HG03565 (cell line): ENCODE measurements at regions not wholly inside any gene's neighbourhood (a gene's known extent, or its start where the extent isn't known, plus 50 kb on each side); places are given as distances from the start of the nearest gene placed in this dataset.
"Not testable (repeated sequence)": the region's sequence is repeated elsewhere in the genome, so short reads cannot be mapped to it uniquely, and the experiment has no call there.

Experiments used
- ATAC-seq: cut with Tn5 transposase; IDR thresholded peaks from one replicate; pipeline ENCODE4 v1.9.1; 2021; ENCODE audit warnings: mild to moderate bottlenecking, moderate library complexity; ENCODE audit not compliant: unreplicated experiment

DNA sequence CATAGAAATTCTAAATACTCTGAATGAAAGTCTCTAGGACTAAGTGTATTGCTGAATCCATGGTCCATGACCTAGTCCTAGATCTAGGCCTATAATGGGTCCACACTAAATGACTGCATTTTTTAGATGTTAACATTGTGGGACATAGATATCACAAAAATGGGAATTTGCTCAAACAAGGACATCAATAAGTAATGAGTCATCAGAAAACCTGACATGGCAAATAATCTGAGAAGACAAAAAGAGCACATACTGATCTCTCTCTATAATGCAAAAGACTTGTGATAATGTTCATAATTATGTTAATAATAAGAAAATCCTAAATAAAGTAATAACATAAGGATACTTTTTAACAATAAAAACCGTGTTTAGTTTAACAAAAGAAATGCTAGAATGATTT lies 1168.4 kb downstream of the FSCB start:
- ATAC-seq, result no peak

GRCh38 chr14:43336351-43336750 lies 1170.7 kb downstream of the FSCB start:
- ATAC-seq, result no peak

GRCh38 chr14:43326501-43327407 lies 1180.3 kb downstream of the FSCB start:
- ATAC-seq, result not testable (repeated sequence)

- ATAC-seq, result no peak
Measured at GRCh38 chr14:43316427-43316826, 1190.7 kb downstream of the FSCB start.

DNA sequence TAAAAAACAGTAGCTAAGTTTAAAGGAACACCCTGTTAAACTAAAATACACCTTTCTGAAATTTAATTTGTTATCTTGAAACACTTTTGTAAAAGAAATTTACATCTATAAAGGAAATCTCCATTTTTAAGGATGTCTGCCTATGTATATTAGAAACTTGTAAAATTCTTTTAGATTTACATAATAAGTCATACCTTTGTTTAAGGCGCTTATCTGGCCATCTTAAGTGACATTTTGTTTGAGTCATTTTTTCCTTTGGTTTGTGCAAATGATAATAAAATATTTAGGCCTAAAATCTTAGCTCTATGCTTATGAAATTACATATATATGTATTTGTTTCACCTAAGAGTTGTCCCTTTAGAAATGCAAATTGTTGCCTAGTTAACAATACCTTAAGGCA lies 1193.4 kb downstream of the FSCB start:
- ATAC-seq, result no peak

- ATAC-seq, result no peak
Measured at GRCh38 chr14:43308421-43309110, 1198.5 kb downstream of the FSCB start.

- no peak for ATAC-seq
Measured at GRCh38 chr14:43307836-43308235, 1199.2 kb downstream of the FSCB start.

DNA sequence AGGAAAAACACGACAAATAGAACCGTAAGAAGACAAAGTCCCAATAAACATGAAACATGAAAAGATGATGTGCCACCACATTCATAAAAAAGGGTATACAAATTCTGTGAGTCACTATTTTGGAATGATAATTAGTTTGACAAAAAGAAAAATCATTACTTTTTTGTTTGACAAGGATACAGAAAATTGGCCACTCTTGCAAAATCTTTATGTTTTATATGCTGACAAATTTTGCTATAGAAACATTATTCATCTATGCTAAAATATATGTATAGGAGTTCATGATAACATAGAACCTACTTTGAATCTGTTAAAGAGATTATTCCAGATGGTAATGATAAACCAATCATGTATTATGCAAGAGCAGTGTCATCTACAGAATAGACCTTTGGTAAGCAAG lies 1201.0 kb downstream of the FSCB start:
- ATAC-seq, result no peak

GRCh38 chr14:43297794-43298193 lies 1209.3 kb downstream of the FSCB start:
- no peak for ATAC-seq

DNA sequence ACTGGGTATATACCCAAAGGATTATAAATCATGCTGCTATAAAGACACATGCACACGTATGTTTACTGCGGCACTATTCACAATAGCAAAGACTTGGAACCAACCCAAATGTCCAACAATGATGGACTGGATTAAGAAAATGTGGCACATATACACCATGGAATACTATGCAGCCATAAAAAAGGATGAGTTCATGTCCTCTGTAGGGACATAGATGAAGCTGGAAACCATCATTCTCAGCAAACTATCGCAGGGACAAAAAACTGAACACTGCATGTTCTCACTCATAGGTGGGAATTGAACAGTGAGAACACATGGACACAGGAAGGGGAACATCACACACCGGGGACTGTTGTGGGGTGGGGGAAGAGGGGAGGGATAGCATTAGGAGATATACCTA lies 1211.0 kb downstream of the FSCB start:
- not testable (repeated sequence) for ATAC-seq

DNA sequence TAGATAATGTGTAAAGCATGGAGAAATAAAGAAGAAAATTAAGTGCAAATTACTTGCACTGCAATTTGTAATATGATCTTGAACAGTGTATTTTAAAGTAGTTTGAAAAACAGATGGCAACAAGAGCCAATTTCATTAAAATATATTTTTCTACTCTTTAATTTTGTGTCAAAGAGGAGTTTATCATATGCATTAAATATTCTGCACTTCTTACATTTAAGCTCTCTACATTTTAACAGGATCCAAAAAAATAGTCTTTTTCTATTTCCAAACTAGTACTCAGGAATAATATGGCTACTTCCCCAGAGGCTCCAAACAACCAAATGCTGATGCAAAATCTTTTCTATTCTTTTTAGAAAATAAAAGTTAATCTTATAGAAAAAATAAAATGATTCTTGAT lies 1221.5 kb downstream of the FSCB start:
- no peak for ATAC-seq

GRCh38 chr14:43260056-43260455 lies 1247.0 kb downstream of the FSCB start:
- no peak for ATAC-seq

DNA sequence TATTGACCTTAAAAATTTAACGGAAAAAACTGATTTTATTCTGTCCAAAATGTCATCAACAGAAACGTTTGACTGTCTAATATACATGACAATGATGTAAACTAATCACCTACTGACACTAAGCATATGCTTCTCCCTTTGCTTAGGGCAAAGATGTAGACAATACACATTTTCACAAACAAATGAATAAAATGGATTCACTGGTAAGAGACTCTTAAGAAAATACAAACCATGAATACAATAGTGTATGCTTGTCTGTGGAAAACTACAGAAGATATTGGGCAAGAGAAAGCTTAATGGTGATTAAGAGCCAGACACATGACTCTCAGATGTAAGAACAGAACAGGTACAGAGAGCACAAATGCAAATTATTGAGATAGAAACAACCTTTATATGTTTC lies 1248.7 kb downstream of the FSCB start:
- no peak for ATAC-seq

DNA sequence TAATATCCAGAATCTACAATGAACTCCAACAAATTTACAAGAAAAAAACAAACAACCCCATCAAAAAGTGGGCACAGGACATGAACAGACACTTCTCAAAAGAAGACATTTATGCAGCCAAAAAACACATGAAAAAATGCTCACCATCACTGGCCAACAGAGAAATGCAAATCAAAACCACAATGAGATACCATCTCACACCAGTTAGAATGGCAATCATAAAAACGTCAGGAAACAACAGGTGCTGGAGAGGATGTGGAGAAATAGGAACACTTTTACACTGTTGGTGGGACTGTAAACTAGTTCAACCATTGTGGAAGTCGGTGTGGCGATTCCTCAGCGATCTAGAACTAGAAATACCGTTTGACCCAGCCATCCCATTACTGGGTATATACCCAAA lies 1250.1 kb downstream of the FSCB start:
- ATAC-seq, result not testable (repeated sequence)

GRCh38 chr14:43252866-43253265 lies 1254.2 kb downstream of the FSCB start:
- no peak for ATAC-seq

DNA sequence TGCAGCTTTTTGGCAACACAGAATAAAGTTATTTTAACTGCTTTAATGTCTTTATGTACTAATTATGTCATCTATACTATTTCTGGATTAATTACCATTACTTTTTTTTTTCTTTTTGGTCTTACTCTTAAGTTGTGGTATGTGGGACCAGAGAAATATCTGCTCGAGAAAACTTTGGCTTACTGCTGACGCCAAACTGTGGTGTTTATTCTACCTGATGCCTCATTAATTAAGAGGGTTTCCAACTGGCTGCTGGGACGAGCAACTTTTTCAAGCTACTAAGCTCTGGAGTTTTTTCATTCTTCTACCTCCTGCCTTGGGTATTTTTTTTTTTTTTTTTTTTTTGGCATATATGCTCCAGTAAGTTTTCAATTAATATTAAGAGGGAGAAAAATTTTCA lies 1257.5 kb downstream of the FSCB start:
- no peak for ATAC-seq

DNA sequence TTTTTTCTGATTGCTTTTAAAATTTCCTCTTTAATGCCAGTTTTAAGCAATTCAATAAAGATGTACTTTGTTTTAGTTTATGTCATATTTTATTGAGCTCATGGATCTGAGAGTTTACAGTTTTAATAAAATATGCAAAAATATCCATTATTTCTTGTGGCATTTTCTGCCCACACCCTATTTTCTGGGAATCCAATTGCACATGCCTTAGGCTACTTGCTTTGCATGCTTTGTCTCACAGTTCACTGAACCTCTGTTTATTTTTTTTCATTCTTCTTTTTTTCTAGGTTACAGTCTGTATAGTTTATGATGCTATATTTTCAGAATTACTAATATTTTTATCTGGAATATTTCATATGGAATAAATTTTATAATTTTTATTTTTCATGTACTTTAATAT lies 1258.0 kb downstream of the FSCB start:
- no peak for ATAC-seq

DNA sequence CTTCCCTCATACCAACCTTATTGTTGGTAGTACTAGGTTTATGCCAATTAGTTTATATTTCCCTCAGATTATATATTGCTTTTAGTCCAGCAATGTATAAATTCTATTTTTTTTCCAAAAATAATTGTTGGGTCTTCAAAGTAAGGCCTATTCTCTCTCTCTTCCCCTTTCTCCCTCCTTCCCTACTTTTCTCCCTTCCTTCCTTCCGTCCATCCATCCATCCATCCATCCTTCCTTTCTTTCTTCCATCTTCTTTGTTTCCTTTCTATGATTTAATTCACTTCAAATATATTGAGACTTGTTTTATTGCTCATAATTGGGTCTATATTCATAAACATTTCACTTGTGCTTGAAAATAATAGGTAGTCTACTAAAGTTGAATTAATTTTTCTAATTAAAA lies 1259.2 kb downstream of the FSCB start:
- no peak for ATAC-seq

DNA sequence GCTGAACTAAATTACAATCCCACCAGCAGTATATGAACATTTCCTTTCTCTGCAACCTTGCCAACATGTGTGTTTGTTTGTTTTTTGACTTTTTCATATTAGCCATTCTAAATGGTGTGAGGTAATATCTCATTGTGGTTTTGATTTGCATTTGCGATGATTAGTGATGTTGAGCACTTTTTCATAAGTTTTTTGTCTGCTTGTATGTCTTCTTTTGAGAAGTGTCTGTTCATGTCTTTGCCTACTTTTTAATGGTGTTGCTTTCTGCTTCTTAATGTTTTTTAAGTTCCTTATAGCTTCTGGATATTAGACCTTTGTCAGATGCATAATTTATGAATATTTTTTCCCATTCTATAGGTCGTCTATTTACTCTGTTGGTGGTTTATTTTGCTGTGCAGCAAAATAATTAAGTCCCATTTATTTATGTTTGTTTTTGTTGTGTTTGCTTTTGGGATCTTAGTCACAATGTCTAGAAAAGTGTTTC lies 1262.9 kb downstream of the FSCB start:
- no peak for ATAC-seq

DNA sequence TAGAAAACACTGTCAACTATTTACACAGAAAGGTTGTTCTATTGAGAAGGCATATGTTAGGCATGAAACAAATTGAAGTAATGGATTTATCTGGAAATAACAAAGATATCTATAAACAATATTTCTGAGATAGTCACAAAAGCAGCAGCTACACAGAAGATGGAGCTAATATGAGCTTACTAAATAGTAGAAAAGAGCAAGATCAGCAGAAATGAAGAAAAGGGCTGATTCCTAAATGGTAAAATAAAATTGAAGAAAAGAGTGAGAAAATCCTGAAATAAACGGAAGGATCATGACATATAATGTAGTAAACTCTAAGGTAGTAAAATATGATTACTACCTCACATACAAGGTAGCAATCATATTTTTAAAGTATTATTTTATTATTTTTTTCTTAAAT lies 1263.9 kb downstream of the FSCB start:
- no peak for ATAC-seq

DNA sequence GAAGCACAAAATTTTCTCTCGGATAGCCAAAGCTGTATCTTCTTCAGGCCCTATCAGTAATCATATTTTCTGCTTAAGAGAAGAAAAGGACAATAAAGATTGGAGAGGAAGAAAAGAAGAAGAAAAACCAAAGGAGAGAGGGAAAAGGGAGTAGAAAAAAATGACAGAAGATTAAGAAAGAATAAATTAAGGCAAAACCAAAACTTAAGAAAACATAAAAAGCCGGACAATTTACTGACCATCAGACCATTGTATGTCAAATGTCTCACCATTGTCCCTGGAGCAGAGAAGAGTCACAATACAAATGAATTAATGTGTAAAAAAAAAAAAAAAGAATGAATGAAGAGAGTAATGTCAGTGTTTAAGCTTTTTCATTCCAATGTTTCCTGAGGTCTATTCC lies 1274.8 kb downstream of the FSCB start:
- no peak for ATAC-seq

GRCh38 chr14:43215524-43215923 lies 1291.6 kb downstream of the FSCB start:
- no peak for ATAC-seq
